ENCODE measurements at regions not wholly inside any gene's neighbourhood (a gene's known extent, or its start where the extent isn't known, plus 50 kb on each side); places are given as distances from the start of the nearest gene placed in this dataset.
"Not testable (repeated sequence)": the region's sequence is repeated elsewhere in the genome, so short reads cannot be mapped to it uniquely, and the experiment has no call there.

DNA sequence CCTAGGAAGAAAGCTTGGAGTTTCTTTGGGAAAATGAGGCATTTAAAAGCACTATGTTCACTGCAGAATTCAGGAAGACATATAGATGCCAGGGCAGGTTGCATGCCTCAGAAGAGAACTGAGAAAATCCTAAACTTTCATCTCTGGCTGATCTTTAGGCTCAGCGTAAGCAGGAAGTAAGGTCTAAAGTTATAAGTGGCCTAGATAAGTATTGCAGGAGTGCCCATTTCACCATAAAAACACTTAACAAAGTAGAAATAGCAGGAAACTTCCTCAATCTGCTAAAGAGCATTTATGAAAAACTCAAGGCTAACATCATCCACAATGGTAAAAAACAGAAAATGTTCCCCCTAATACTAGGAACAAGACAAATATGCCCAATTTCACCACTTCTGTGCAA, 320.3 kb downstream of the BMP2 start:
- no peak for DNase-seq

DNA sequence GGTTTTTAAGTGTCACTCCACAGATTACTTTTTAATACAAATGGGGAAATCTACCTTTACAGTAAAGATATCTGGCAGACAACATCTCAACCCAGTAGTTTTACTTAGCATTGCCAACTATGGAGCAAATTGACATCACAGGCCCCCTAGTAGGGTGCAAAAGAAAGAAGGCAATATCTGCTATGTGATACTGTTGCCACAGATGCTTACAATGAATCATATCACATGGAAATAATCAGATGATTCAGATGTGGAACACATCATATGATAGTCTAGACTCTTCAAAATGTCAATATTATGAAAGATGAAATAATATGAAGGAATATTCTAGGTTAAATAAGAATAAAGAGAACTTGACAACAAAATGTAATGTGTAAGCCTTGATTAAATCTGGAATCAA, 322.5 kb downstream of the BMP2 start:
- no peak for DNase-seq

DNA sequence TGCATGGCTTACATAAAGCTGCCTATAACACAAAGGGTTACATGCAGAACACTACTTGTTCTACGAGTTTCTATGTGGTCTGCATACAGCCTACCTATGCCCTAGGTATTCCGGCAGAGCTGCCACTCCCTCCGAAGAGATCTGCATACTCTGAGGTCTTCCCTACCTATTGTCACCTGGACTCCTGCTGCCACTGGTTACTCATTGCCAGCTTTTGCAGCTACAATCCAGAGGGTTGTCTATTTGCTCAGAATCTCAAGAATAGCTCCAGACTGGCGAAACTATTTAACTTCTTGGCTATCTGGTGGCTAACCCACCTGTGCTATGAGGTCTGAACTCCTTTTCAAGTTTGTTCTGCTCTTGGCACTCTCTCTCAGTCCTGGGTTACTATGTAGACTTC, 323.3 kb downstream of the BMP2 start:
- no peak for DNase-seq

DNA sequence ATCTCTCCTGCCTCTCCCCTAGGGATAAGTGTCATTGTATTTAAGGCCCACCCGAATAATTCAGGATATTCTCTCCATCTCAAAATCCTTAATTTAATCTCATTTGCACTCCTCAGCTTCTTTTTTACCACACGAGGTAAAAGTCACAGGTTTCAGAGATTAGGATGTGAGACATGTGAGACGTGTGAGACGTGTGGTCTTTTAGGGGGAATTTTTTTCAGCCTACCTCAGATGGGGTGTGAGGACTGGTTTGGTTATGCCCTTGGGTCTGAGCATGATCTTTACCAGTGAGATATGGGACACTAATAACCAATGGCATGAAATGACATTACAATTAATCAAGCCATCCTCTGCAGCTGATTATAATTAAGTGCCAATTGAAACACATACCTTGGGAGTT, 324.2 kb downstream of the BMP2 start:
- DNase-seq = no peak

DNA sequence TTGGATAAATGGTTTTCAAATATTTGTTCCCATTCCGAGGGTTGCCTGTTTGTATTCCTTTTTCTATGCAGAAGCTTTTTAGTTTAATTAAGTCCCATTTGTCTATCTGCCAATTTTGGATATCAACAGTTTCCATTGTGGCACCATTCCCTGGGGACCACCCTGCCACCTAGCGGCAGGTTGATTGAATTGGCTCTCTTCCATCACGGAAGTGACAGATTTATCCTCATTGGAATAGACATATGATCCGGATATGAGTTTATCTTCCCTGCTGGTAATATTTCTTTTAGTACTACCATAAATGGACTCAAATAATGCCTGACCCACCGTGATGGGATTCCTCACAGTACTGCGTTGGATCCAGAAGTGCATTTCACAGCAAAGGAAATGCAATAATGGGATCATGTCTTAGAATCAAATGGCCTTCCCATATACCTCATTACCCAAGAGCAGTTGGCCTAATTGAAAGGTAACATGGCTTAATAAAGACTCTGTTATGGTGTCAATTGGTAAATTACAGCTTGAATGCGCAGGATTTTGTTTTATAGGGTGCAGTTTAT, 327.0 kb downstream of the BMP2 start:
- peak; percentile 10 for DNase-seq

DNA sequence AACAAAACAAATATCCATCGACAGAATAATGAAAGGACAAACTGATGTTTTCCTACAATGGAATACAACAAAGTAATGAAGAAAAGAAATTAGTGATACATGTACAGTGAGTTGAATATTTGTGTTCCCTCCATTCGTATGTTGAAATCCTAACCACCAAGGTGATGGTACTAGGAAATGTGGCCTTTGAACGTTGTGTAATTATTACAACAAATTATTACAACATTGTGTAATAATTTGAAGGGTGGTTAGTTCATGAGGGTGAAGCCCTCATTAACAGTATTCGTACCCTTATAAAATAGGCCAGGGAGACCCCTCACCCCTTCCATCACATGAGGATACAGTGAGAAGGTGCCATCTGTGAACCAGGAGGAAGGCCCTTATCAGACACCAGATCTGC, 339.4 kb downstream of the BMP2 start:
- DNase-seq = no peak

DNA sequence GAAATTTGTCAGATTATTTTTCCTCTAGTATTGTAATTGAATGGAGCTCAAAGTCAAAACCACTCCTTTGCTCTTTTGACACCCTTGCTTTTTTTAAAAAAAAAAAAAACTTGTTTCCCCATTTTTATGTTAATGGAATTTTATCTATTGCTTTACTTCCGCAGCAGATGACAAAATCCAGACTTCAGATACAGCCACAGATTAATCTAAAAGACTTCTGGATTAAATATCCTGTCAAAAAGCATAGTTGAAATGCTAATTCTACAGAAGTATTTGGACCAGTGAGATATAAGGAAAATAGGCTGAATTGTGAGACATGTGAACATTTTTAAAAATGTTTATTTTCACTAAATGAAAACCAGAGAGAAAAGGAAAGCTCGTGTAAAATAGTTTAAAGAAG, 341.4 kb downstream of the BMP2 start:
- no peak for DNase-seq

DNA sequence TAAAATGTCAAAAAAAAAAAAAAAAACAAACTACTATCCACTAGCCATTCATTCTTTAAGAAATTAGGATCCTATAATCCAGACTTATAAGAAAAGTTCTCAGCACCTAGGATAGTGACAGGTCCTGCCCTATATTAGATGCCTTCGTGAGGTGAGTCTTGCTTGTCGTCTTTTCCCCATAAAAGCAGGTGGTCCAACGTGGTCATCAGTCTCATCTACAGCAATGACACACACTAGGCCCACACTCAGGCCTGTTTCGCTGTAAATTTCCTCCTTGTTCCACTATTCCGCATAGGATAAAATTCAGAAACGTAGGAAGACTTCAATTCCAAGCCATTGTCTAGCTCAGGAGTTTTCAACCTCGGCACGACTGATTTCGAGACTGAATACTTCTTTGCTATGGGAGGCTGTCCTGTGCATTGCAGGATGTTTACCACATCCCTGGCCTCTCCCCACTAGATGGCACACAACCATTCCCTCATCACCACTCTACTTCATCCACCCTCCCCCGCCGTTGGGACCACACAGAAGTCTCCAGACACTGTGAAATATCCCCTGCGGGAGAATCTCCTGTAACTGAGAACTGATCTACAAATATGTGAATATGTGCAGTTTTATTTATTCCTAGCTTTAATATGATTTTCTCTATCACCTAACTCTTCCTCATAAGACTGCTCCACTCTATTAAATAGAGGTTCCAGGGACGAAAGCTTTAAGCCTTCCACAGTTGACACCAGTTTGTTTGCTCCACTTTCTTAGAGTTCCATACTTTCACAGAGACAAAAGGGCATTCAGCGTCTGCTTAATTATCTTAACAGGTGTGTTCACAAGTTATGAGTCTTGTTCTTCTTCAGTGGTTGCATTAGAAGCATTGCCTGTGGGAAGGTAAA, 346.3 kb downstream of the BMP2 start:
- peak; percentile 44 for DNase-seq

DNA sequence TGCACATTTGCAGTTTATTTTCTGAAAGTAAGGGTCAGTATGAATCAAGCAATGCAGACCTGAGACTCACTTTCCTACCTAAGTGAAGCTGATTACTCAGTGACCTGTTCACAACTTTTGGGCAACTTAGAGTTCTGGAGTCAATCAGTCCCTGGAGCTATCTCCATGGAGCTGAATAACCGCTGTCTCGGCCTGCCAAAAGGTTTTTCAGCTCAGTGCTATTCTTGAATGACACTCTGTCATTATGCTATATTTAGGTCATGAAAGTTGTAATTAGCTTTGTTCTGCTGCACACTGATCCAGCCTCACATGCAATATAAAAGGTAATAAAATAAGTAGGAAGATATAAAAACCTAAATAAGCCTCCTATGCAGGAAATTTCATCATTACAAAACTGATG, 356.0 kb downstream of the BMP2 start:
- no peak for DNase-seq

DNA sequence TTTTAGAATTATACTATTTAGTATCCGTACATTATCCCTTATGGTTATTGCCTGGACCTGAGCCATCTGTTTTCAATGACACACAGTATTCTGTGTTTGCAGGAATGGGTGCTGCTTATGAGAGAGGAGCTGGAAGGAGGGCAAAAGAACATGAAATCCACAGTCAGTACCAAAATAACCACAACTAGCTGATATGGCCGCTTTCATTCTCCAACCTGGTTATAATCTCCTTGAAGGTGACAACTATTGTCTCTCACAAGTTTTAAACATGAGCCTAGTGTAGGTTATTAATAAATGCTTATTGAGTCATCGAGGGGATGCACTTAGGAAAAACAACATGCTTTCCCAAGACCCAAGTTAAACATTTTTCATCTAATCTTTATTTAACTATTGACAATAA, 356.6 kb downstream of the BMP2 start:
- DNase-seq = no peak

DNA sequence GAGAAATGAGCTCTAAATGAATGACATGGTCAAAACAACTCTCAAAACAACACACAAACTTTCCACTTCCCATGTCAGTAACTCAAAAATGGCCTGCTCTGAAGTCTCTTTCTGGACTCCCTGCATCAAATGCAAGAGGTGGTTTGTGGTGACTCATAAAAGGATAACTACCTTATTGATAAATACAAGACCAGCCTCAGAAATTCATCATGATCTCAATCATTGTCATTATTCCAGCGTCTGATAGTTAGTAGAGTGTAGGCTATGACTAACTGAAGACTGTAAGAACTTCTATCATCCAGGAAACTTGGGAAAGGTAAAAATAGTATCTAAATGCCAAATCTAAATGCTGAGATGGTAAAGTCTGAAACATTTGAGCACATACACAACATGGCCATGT, 369.4 kb downstream of the BMP2 start:
- DNase-seq = no peak

DNA sequence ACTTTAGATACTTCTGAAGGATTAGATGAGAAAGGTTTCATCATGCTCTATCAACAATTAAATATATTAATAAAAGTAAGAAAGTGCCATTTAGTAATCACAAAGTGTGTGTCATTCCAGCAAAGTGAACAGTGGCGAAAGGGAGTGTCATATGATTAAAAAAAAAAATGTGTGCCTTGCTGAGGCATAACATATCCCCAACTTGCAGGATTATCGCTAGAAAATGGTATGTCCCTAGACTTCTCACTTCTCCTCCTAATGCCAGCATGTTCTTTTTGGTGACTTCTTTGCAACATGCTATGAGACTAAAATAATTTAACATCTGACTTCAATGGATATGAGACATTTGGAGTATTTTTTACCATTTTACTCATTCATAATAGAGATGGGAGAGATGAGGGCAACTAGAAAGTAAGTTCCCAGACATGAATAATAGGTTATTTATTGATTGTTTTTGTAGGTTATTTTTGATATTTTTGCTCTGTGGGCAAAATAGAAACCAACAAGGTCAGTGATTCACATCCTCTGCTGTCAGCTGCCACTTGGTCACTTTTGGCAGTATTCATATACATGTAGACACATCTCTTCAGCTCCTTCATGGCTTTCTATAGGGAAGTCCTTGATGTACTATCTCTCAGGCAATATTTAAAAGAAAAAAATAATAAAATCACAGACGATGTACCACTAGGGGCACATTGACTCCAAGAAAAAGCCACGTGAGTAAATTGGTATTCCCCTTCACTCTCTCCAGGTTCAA, 370.1 kb downstream of the BMP2 start:
- no peak for DNase-seq

DNA sequence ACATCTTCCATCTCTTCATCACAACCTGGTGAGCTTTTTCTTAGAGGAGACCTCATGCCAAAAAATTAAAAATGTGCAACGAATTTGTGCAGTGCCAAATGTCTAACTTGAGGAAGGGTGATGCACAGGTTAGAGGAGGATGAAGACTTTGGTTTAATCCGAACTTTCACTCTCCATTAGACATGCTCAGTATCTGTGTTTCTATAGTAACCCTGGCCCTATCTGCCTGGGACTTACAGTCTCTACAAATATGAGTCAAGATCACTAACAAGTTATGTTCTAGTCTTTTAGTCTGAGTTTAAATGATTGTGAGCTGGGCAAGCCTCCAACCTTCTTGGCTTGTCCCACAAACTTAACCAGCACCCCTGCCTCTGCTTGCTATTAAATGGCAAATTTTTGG, 377.0 kb downstream of the BMP2 start:
- DNase-seq = no peak

DNA sequence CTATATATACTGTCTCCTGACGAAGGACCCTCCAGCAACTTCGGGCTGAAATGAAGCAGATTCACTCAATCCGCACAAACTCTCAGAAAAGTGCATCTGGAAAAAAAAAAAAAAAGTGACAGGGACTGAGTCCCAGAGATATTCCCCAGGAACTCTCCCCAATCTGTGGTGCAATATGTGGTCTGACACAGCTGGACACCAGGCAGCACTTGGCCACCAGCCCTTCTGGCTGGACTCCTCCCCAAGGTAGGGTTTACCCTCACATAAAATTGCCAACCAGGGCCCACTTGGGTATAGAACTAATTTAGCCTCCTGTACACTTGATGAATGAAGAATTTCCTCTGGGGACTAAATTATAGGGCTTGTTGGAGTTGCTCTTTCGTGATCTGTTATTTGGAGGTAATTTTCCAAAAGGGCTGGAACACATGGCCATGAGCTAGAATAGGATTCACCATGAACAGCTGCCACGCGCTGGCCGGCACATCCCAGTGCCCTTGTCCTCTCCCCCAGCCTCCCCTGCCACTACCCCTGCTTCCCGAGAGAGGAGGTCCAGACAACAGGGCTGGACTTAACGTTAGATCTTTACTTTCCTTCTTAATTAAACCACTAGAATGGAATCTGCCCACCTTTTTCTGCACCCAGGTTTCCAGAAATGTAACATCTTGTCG, 379.2 kb downstream of the BMP2 start:
- DNase-seq = no peak

DNA sequence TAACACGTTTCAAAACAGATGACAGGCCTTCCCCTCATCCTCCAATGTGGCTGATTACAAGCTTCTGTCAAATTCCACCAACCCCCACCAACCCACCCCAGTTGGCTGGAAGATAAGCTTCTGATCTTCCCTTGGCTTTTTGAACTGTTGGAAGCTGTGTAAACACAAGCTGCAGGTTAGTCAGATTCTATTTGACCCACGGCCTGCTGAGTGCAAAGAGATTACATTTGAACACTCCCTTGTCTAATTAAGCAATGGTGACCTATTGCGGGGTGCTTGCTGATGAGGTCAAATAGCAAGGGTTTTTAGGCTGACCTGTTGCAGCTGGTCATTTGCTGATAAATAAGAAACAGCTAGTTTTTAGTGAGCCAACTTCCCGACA, 379.7 kb downstream of the BMP2 start:
- DNase-seq = no peak

DNA sequence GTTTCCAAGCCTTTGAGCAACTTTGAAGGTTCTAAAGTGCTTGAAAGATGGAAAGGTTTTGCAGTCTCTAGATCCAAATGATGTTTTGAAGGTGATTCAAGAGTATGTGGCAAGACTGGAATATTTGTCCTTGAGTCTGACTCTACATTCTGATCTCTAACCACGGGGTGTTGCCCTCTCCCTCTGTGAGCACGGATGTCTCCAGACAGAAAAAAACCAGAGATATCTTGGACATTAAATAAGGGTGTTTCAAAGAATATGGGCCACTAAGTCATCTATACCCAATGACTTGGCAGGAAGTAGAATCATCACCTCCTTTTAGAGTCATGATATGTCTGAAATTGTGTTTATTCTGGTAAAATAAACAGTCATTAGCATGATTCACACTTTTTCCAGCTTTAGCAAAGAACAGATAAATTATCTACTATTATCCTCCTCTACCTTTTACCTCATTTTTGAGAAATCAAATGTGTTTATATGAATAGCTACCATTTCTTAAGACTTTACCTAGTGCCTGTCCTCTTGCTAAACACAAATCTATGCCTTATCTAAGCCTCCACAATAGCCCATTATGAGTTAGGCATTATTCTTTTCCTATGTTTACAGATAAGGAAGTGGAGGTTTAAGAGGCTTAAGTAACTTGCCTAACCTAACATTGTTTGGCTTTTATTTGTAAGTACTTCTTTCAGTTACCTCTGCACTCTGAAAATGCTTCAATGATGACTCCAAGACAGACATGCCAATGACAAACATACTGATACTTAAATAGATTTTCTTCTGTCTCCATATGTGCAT, 384.4 kb downstream of the BMP2 start:
- no peak for DNase-seq

DNA sequence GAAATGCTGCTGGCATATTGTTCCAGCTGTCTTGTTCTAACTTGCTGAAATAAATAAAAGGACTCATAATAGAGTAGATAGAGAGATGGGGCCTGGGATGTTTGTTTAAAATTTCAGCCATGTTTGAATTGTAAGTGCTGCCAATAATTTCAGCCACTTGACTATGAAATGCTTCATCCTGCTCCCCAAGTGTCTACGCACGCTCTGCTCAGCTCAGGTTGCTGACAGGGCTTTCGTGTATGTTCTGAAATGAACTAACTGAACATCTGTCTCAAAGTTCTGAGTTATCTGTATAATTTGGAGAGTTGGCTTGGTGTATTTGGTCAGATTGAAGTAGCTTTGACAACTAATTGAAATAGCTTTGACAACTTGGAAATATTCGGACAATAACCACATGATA, 387.8 kb downstream of the BMP2 start:
- DNase-seq = no peak

DNA sequence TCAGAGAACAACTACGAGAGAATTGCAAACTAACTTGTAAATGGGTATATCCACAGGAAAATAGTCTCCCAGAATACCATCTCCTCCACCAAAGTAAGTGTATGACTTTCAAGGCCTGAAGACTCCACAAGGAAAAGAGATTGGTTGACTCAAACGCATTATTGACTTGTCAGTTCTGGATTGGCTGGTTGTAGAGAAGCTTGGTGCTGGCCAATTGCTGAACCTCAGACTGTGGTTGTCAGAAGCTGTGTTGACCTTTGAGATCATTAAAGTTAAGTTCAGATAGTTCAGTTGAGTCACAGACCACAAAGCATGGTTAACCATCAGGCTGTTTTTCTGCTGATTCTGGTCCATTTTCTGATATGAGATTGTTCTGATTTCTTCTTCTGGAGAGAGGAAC, 388.3 kb downstream of the BMP2 start:
- no peak for DNase-seq

DNA sequence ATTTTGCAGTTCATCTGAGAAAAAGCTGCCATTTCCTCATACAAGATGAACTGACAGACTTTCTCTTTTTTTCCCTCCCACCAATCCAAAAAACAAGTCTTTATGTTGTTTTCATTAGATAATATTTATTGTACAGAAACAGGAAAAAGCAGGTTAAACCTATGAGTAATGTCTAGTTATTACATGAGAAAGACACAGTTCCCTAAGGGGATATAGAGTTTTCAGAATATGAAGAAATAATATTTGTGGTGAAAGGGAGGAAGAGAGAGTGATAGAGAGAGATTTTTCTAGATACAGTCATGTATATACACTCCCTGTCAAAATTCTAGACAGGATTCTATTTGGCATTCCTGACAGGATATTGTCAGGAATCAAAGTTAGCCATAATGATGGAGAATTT, 392.4 kb downstream of the BMP2 start:
- DNase-seq = peak; percentile 39

DNA sequence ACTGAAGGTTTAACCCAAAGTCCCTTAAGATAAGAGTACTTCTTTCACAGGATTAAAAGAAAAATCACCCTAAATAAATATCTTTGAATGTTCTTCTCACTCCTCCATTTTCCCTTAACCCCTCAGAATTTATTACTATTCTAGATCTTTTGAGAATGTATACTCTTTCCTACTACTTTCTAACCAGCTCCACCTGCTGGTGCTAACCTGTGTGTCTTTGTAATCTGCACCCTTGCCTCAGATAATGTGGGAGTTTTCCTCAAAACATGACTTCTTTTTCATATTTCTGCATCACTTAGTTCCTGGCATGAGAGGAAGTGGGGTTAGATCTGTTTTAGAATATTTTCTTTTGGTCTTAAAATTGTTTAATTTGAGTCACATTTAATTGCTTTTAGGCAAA, 394.2 kb downstream of the BMP2 start:
- peak; percentile 14 for DNase-seq

DNA sequence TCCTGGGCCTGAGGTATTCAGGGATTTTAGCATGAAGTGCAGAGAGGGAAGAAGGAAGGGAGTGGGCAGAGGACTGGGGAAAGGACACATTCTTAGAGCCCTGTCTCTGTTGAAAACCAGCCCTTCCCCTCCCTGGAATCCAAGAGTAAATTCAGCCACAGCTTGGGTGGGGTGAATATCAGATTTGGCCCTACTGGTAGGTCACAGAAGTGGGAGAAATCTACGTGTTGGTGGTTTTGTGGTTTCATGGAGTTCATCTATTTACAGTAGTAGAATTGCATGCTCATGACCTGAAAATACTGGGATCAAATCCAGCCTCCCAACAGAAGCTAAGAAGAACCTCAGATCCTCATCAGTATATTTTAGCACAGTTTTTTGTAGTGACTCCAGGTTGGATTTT, 404.4 kb downstream of the BMP2 start:
- DNase-seq = peak; percentile 79

DNA sequence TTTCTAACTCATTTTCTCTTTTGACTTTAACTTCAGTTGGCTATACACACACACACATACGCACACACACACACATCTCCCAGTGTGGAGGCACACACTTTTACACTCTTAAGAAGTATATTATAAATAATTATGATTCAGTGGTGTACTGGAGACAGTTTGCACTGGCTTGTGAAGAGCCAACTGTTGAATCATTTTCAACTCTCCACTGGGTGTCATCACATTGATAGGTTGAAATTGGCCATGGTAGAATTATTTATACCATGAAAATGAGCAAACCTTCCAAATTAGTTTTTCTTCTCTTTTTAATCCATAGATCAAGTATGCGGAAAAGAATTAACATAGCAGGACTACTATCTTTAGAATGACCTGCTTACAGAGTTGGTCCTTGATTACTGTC, 407.1 kb downstream of the BMP2 start:
- no peak for DNase-seq

DNA sequence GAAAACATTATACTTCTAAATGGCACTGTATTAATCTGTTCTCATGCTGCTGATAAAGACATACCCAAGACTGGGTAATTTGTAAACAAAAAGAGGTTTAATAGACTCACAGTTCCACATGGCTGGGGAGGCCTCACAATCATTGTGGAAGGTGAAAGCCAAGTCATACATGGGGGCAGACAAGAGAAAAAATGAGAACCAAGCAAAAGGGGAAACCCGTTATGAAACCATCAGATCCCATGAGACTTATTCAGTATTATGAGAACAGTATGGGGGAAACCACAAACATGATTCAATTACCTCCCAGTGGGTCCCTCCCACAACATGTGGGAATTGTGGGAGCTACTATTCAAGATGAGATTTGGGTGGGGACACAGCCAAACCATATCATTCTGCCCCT, 408.3 kb downstream of the BMP2 start:
- not testable (repeated sequence) for DNase-seq

Measured in fibroblast of upper back skin (primary cell).